ENCODE measurements at regions not wholly inside any gene's neighbourhood (a gene's known extent, or its start where the extent isn't known, plus 50 kb on each side); places are given as distances from the start of the nearest gene placed in this dataset.

DNA sequence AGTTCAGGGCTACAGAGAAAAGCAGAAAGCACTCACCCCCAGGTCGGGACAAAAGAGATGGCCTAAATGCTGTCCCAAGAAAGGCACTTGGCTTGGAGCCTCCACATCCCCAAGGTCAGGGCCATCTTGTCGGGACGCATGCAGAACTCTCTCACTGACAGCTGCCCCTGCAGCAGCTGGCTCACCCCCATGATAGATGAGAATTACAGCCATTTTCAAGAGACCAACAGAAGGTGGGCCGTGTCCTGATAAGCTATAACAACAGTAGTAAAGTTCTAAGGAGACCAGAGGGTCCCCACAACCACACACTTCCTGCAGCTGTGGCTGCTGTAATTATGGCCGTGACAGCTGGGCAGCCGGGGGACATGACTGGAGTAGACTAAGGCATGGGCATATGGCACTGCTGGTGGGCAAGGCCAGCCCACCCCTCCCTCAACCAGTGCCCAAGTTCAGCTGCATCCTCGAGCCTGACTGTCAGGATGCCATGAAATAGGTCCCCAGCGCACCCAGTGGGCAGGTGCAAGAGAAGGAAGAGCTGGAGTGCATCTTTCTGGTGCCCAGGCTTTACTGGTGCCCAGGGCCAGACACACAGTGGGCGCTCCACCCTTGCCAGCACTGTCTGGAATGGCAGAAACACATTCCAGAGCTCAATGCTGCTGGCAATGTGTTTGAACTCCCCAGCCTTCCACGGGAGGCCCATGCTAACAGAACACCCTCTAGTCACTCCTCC lies 436.7 kb upstream of the ZNF507 start:
- TF ChIP-seq CTCF (IDR thresholded peaks at IDR 0.05; ENCODE audit: insufficient read depth, low read depth, low read length), result no peak
- Histone ChIP-seq H3K4me3 (ENCODE audit: low read depth, low read length) (no peak overlapping the region), H3K27me3 (ENCODE audit: control insufficient read depth, insufficient read depth, low read length) (no peaks in the 10 kb centered on the region), H3K36me3 (ENCODE audit: control insufficient read depth, insufficient read depth, low read length) (no peaks in the 10 kb centered on the region)
- ChIA-PET CTCF (no interaction called here), POLR2A (no interaction called here)
- DNase-seq (ENCODE audit: low read depth), result no peak

GRCh38 chr19:31910224-31910623 lies 435.2 kb upstream of the ZNF507 start:
- no peak for DNase-seq (ENCODE audit: low read depth)
- CTCF ChIA-PET, result no interaction called here
- H3K4me3 ChIP-seq (ENCODE audit: low read depth, low read length), result no peak overlapping the region
- no peaks in the 10 kb centered on the region for H3K36me3 ChIP-seq (ENCODE audit: control insufficient read depth, insufficient read depth, low read length)
- POLR2A ChIA-PET, result no interaction called here
- TF ChIP-seq CTCF (IDR thresholded peaks at IDR 0.05; ENCODE audit: insufficient read depth, low read depth, low read length), result no peak
- no peaks in the 10 kb centered on the region for H3K27me3 ChIP-seq (ENCODE audit: control insufficient read depth, insufficient read depth, low read length)

DNA sequence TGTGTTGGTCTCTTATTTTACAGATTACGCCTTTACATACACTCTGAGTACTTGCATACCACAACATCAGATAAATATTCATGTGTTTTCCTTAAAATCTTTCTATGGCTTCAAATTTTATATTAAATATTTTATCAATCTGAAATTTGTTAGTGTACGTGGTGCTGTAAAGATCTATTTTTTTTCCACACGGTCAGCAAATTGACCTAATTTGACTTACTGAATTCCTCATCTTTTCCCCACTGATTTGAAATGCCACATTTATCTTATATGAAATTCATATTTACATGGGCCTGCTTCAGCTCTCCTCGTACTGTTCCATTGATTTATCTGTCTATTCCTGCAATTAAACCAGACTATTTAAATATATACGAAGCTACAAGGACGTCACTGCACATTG lies 433.8 kb upstream of the ZNF507 start:
- DNase-seq (ENCODE audit: low read depth), result no peak
- POLR2A ChIA-PET, result no interaction called here
- Histone ChIP-seq H3K4me3 (ENCODE audit: low read depth, low read length) (no peak overlapping the region), H3K27me3 (ENCODE audit: control insufficient read depth, insufficient read depth, low read length) (no peaks in the 10 kb centered on the region), H3K36me3 (ENCODE audit: control insufficient read depth, insufficient read depth, low read length) (no peaks in the 10 kb centered on the region)
- CTCF ChIA-PET, result no interaction called here
- TF ChIP-seq CTCF (IDR thresholded peaks at IDR 0.05; ENCODE audit: insufficient read depth, low read depth, low read length), result no peak

- DNase-seq (ENCODE audit: low read depth), result no peak
- ChIA-PET CTCF (interaction anchor here (0.7 kb wide), 1 partner anchor 253 kb away, joined by 3 read pairs; no protein-coding TSS in a partner anchor), POLR2A (no interaction called here)
- Histone ChIP-seq H3K4me3 (ENCODE audit: low read depth, low read length) (no peak overlapping the region), H3K27me3 (ENCODE audit: control insufficient read depth, insufficient read depth, low read length) (no peaks in the 10 kb centered on the region), H3K36me3 (ENCODE audit: control insufficient read depth, insufficient read depth, low read length) (no peaks in the 10 kb centered on the region)
- TF ChIP-seq CTCF (IDR thresholded peaks at IDR 0.05; ENCODE audit: insufficient read depth, low read depth, low read length), result no peak
Measured at GRCh38 chr19:31913103-31913661, 432.2 kb upstream of the ZNF507 start.

DNA sequence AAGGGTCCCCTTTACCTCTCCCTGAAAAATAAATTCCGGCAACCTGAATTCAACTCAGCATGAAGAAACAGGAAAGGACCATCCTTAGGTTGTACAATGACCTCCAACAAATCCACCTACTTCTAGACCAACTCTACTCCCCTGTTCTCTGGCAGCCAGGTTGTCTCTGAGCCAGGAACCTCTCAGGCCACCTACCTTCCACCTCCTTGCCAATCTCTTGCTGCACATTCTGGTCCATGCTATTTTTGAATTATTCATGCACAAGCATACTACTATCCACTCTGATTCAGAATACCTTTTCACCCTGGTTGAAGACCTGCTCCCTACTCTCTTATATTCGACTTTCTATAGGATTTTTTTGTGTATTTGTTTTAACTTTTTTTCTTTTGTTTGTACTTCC lies 415.0 kb upstream of the ZNF507 start:
- TF ChIP-seq CTCF (IDR thresholded peaks at IDR 0.05; ENCODE audit: insufficient read depth, low read depth, low read length), result no peak
- Histone ChIP-seq H3K27me3 (ENCODE audit: control insufficient read depth, insufficient read depth, low read length) (no peaks in the 10 kb centered on the region), H3K4me3 (ENCODE audit: low read depth, low read length) (no peak overlapping the region), H3K36me3 (ENCODE audit: control insufficient read depth, insufficient read depth, low read length) (no peaks in the 10 kb centered on the region)
- CTCF ChIA-PET, result no interaction called here
- no peak for DNase-seq (ENCODE audit: low read depth)
- POLR2A ChIA-PET, result no interaction called here

Measured in BJ (cell line).